Common myeloid progenitor, CD34-positive (primary cell): ENCODE measurements at regions not wholly inside any gene's neighbourhood (a gene's known extent, or its start where the extent isn't known, plus 50 kb on each side); places are given as distances from the start of the nearest gene placed in this dataset.

ENCODE experiments used
- CTCF ChIA-PET: fragments of 350-600 bp; sonication (Branson Sonifier 250); formaldehyde crosslinking; loops from one replicate; lab custom pipeline; 2021; ENCODE audit warnings: antibody characterized with exemption; lab: Charles Lee
- POLR2A ChIA-PET: fragments of 350-600 bp; sonication (Branson Sonifier 250); formaldehyde crosslinking; loops from one replicate; lab custom pipeline; 2021; ENCODE audit warnings: antibody characterized with exemption; lab: Charles Lee
- DNase-seq, 3 donors: peaks; one replicate each; pipeline versions ENCODE4 v3.0.0 to v3.0.0-alpha.2; 2013
- H3K27ac ChIP-seq, 2 experiments: 1 replicate in 1 of 2; 2 replicates in 1 of 2; pipeline ENCODE4 v1.7.0; 2013; ENCODE audit warnings: inconsistent platforms in 2 of 2, low read length in 2 of 2, mild to moderate bottlenecking in 2 of 2, low read depth in 1 of 2, moderate library complexity in 1 of 2; ENCODE audit not compliant: severe bottlenecking in 2 of 2, insufficient read depth in 1 of 2, poor library complexity in 1 of 2
- H3K27me3 ChIP-seq, 5 experiments: replicated peaks in 2 of 5; 1 replicate in 3 of 5; 2 replicates in 2 of 5; pipeline versions ENCODE4 v1.6.1 to v1.7.0; 2013; ENCODE audit warnings: low read length in 4 of 5, mild to moderate bottlenecking in 2 of 5, moderate library complexity in 2 of 5, inconsistent platforms in 1 of 5; ENCODE audit not compliant: insufficient read depth in 5 of 5, control insufficient read depth in 4 of 5
- H3K36me3 ChIP-seq, 4 experiments: 1 replicate in 2 of 4; 2 replicates in 2 of 4; pipeline versions ENCODE4 v1.6.1 to v1.7.0; 2013; ENCODE audit warnings: low read length in 3 of 4, control low read depth in 1 of 4, mild to moderate bottlenecking in 1 of 4; ENCODE audit not compliant: control insufficient read depth in 4 of 4, insufficient read depth in 4 of 4
- H3K4me1 ChIP-seq, 4 experiments: 1 replicate in 3 of 4; 2 replicates in 1 of 4; pipeline versions ENCODE4 v1.6.1 to v1.7.1; 2013; ENCODE audit warnings: low read length in 3 of 4, mild to moderate bottlenecking in 3 of 4, control low read depth in 1 of 4, inconsistent platforms in 1 of 4, moderate library complexity in 1 of 4; ENCODE audit not compliant: control insufficient read depth in 4 of 4, insufficient read depth in 4 of 4; ENCODE audit errors: control extremely low read depth in 1 of 4
- H3K4me3 ChIP-seq, 7 experiments: 1 replicate in 4 of 7; 2 replicates in 3 of 7; pipeline versions ENCODE4 v1.5.1 to v1.7.0; 2013; ENCODE audit warnings: mild to moderate bottlenecking in 7 of 7, low read length in 6 of 7, moderate library complexity in 6 of 7, inconsistent platforms in 2 of 7, low read depth in 2 of 7, control low read depth in 1 of 7; ENCODE audit not compliant: insufficient read depth in 4 of 7, control insufficient read depth in 1 of 7; ENCODE audit errors: extremely low read depth in 1 of 7
- H3K9me3 ChIP-seq, 5 experiments: 1 replicate in 4 of 5; 2 replicates in 1 of 5; pipeline versions ENCODE4 v1.6.1 to v1.7.1; 2013; ENCODE audit warnings: low read length in 4 of 5, mild to moderate bottlenecking in 2 of 5, inconsistent platforms in 1 of 5, low read depth in 1 of 5, moderate library complexity in 1 of 5; ENCODE audit not compliant: control insufficient read depth in 4 of 5, insufficient read depth in 2 of 5; ENCODE audit errors: control extremely low read depth in 1 of 5
- WGBS: methylation state at CpG from one replicate; pipeline ENCODE4 v1.1.5; 2013; ENCODE audit not compliant: insufficient coverage; 5-methylcytosine and 5-hydroxymethylcytosine counted together

- Histone ChIP-seq H3K27me3 (no peaks in the 10 kb centered on the region), H3K27ac (no peak overlapping the region), H3K9me3 (no peaks in the 10 kb centered on the region), H3K4me1 (no peaks in the 10 kb centered on the region), H3K4me3 (no peak overlapping the region), H3K36me3 (no peaks in the 10 kb centered on the region)
- DNase-seq = no peak
- ChIA-PET CTCF (no interaction called here), POLR2A (no interaction called here)
- WGBS = 96% methylated on average over 16 of the region's 16 CpGs
Measured at GRCh38 chr14:101193106-101193844, 289.8 kb upstream of the RTL1 start.

GRCh38 chr14:101193845-101194372, 290.4 kb upstream of the RTL1 start:
- POLR2A ChIA-PET = no interaction called here

GRCh38 chr14:101194373-101195308, 291.1 kb upstream of the RTL1 start:
- no peaks in the 10 kb centered on the region for H3K27me3 ChIP-seq
- DNase-seq = no peak
- 86% methylated on average over 12 of the region's 20 CpGs for WGBS
- ChIA-PET CTCF (no interaction called here), POLR2A (no interaction called here)
- no peaks in the 10 kb centered on the region for H3K4me1 ChIP-seq
- no peak overlapping the region for H3K27ac ChIP-seq
- no peak overlapping the region for H3K4me3 ChIP-seq
- no peaks in the 10 kb centered on the region for H3K36me3 ChIP-seq
- no peaks in the 10 kb centered on the region for H3K9me3 ChIP-seq

More at GRCh38 chr14:101193845-101194372, 290.4 kb upstream of the RTL1 start:
- Histone ChIP-seq H3K4me1 (no peaks in the 10 kb centered on the region), H3K9me3 (no peaks in the 10 kb centered on the region), H3K4me3 (no peak overlapping the region), H3K27me3 (no peaks in the 10 kb centered on the region), H3K27ac (no peak overlapping the region), H3K36me3 (no peaks in the 10 kb centered on the region)
- WGBS = 72% methylated on average over 11 of the region's 15 CpGs
- CTCF ChIA-PET = no interaction called here
- DNase-seq = no peak

DNA sequence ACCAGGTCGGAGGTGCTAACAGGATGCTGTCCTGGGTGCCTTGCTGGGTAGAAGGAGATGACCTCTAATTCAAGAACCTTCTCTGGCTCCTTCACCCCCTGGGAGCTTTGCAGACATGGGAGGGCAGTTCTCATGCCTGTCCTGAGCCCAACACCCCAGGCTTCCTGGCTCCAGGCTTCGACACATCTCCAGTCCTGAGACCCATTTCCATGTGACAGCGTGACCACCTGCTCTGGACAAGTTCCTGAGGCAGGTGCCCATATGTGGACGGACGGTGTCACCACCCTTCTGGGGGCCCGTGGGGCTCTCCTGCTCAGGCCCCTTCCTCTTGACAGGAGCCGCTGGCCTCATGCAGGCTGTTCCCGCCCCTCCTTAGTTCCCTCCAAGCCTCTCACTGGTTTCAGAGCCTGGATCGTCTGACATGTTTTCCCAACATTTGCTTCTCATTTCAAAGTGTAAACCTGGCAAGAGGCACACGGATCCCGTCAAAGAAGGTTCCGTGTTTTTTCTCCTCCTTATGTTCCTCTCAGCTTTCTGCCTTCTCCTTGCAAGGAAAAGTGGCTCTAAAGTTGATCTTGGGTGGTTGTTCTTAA, 291.9 kb upstream of the RTL1 start:
- ChIA-PET CTCF (no interaction called here), POLR2A (no interaction called here)
- H3K27ac ChIP-seq = no peak overlapping the region
- H3K4me1 ChIP-seq = no peaks in the 10 kb centered on the region
- DNase-seq = no peak
- no peaks in the 10 kb centered on the region for H3K36me3 ChIP-seq
- H3K9me3 ChIP-seq = no peaks in the 10 kb centered on the region
- H3K4me3 ChIP-seq = no peak overlapping the region
- WGBS = 95% methylated on average over 9 of the region's 12 CpGs
- H3K27me3 ChIP-seq = no peaks in the 10 kb centered on the region

DNA sequence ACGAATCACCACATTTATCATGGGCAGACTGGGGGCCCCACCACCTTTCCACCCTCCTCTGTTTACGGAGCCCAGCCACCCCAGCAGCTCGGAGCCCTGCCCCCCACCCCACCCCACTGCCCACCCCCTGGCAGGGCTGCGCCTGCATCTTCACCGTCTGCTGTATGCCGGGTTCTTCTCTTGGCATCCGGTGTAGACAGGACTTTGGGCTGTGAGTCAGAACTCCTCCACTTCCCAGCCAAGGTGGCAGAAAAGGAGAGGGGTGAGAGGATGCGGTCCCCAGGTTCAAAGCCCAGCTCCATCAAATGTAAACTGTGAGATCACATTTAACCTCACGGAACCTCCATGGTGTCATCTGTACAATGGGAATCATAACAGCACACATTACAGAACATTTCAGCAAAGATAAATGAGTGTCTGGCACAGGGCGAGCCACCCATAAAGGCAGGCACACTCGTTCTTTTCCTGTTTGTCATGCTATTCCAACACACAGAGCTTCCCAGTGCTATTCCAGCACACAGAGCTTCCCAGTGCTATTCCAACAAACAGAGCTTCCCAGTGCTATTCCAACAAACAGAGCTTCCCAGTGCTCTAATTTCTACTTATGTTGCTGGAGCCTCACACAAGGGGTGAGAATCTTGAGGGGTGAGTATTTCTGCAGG, 292.7 kb upstream of the RTL1 start:
- ChIA-PET POLR2A (no interaction called here), CTCF (no interaction called here)
- 91% methylated on average over 5 of the region's 11 CpGs for WGBS

GRCh38 chr14:101196795-101197590, 293.5 kb upstream of the RTL1 start:
- ChIA-PET POLR2A (no interaction called here), CTCF (no interaction called here)
- Histone ChIP-seq H3K27ac (no peak overlapping the region), H3K27me3 (no peaks in the 10 kb centered on the region), H3K4me1 (no peaks in the 10 kb centered on the region), H3K36me3 (no peaks in the 10 kb centered on the region), H3K4me3 (no peak overlapping the region), H3K9me3 (no peaks in the 10 kb centered on the region)
- no peak for DNase-seq
- 95% methylated on average over 9 of the region's 11 CpGs for WGBS

More for the DNA sequence above, 292.7 kb upstream of the RTL1 start:
- H3K27ac ChIP-seq = no peak overlapping the region
- no peaks in the 10 kb centered on the region for H3K27me3 ChIP-seq
- H3K9me3 ChIP-seq = no peaks in the 10 kb centered on the region
- no peaks in the 10 kb centered on the region for H3K36me3 ChIP-seq
- H3K4me1 ChIP-seq = no peaks in the 10 kb centered on the region
- no peak overlapping the region for H3K4me3 ChIP-seq
- no peak for DNase-seq
